SK-N-SH treated with all-trans-retinoic acid at 6 μM for 48 hours (cell line): ENCODE measurements at regions not wholly inside any gene's neighbourhood (a gene's known extent, or its start where the extent isn't known, plus 50 kb on each side); places are given as distances from the start of the nearest gene placed in this dataset.

Experiments used
- ATAC-seq: fragments of 200-7000 bp; cut with Tn5 transposase; 3 replicates; pipeline ENCODE4 v1.9.1; 2020; ENCODE audit warnings: mild to moderate bottlenecking, moderate library complexity
- ARNTL ChIP-seq: fragments of 450-650 bp; formaldehyde crosslinking; IDR thresholded peaks from 2 replicates; pipeline ENCODE4 v1.5.0; 2020; ENCODE audit warnings: low read depth, mild to moderate bottlenecking, moderate library complexity, borderline replicate concordance
- BACH2 ChIP-seq: fragments of 250-450 bp; sonication (Bioruptor Pico); IDR thresholded peaks from 2 replicates; pipeline ENCODE4 v1.9.0; 2021; ENCODE audit warnings: mild to moderate bottlenecking, borderline replicate concordance
- ESRRG ChIP-seq: fragments of 250-450 bp; sonication (Bioruptor Pico); IDR thresholded peaks from 2 replicates; pipeline ENCODE4 v1.6.1; 2021; ENCODE audit warnings: mild to moderate bottlenecking
- GLIS3 ChIP-seq: fragments of 250-450 bp; sonication (Bioruptor Pico); IDR thresholded peaks from 2 replicates; pipeline ENCODE4 v1.5.0; 2020; ENCODE audit warnings: mild to moderate bottlenecking, moderate library complexity
- ISL1 ChIP-seq: fragments of 250-450 bp; sonication (Bioruptor Pico); IDR thresholded peaks from 2 replicates; pipeline ENCODE4 v2.1.2; 2022; ENCODE audit warnings: mild to moderate bottlenecking, moderate library complexity
- OSR1 ChIP-seq: fragments of 250-450 bp; sonication (Bioruptor Pico); IDR thresholded peaks from 2 replicates; pipeline ENCODE4 v1.8.0; 2022; ENCODE audit warnings: moderate library complexity, mild to moderate bottlenecking, inconsistent platforms
- PATZ1 ChIP-seq: fragments of 250-450 bp; sonication (Bioruptor Pico); IDR thresholded peaks from 2 replicates; pipeline ENCODE4 v1.8.0; 2020; ENCODE audit warnings: mild to moderate bottlenecking, moderate library complexity, borderline replicate concordance
- POU6F1 ChIP-seq: fragments of 250-450 bp; sonication (Bioruptor Pico); IDR thresholded peaks from 2 replicates; pipeline ENCODE4 v1.8.0; 2021; ENCODE audit warnings: low read depth, mild to moderate bottlenecking, moderate library complexity, borderline replicate concordance
- PPARA ChIP-seq: fragments of 250-450 bp; sonication (Bioruptor Pico); IDR thresholded peaks from 2 replicates; pipeline ENCODE4 v1.5.0; 2020; ENCODE audit warnings: mild to moderate bottlenecking, borderline replicate concordance
- SNAI2 ChIP-seq: fragments of 250-450 bp; sonication (Bioruptor Pico); IDR thresholded peaks from 2 replicates; pipeline ENCODE4 v1.5.0; 2020; ENCODE audit warnings: mild to moderate bottlenecking, moderate library complexity
- TCF4 ChIP-seq: fragments of 250-450 bp; sonication (Bioruptor Pico); IDR thresholded peaks from 2 replicates; pipeline ENCODE4 v1.8.0; 2021; ENCODE audit warnings: mild to moderate bottlenecking, moderate library complexity, borderline replicate concordance
- TOX ChIP-seq: fragments of 250-450 bp; sonication (Bioruptor Pico); IDR thresholded peaks from 2 replicates; pipeline ENCODE4 v1.8.0; 2021; ENCODE audit warnings: mild to moderate bottlenecking, moderate library complexity, borderline replicate concordance
- ZFP3 ChIP-seq: fragments of 250-450 bp; sonication (Bioruptor Pico); IDR thresholded peaks from 2 replicates; pipeline ENCODE4 v1.5.0; 2020; ENCODE audit warnings: mild to moderate bottlenecking, moderate library complexity
- ZFP30 ChIP-seq: fragments of 450-650 bp; formaldehyde crosslinking; IDR thresholded peaks from 2 replicates; pipeline ENCODE4 v1.5.0; 2022; ENCODE audit warnings: mild to moderate bottlenecking, moderate library complexity
- ZNF565 ChIP-seq: fragments of 450-650 bp; formaldehyde crosslinking; conservative IDR thresholded peaks from 2 replicates; pipeline ENCODE4 v1.5.0; 2020; ENCODE audit warnings: low read depth, mild to moderate bottlenecking, moderate library complexity
- ZNF70 ChIP-seq: fragments of 450-650 bp; formaldehyde crosslinking; IDR thresholded peaks from 2 replicates; pipeline ENCODE4 v1.5.0; 2020; ENCODE audit warnings: mild to moderate bottlenecking, moderate library complexity
- ZNF8 ChIP-seq: fragments of 450-650 bp; formaldehyde crosslinking; IDR thresholded peaks from 2 replicates; pipeline ENCODE4 v1.5.0; 2020; ENCODE audit warnings: mild to moderate bottlenecking, moderate library complexity
- TF ChIP-seq, protein P1 (sequence below): fragments of 250-450 bp; sonication (Bioruptor Pico); IDR thresholded peaks from 2 replicates; pipeline ENCODE4 v1.5.0; 2020; ENCODE audit warnings: mild to moderate bottlenecking, moderate library complexity
- TF ChIP-seq, protein P2 (sequence below): fragments of 250-450 bp; sonication (Bioruptor Pico); IDR thresholded peaks from 2 replicates; pipeline ENCODE4 v1.5.1; 2020; ENCODE audit warnings: low read depth, mild to moderate bottlenecking, moderate library complexity

DNA sequence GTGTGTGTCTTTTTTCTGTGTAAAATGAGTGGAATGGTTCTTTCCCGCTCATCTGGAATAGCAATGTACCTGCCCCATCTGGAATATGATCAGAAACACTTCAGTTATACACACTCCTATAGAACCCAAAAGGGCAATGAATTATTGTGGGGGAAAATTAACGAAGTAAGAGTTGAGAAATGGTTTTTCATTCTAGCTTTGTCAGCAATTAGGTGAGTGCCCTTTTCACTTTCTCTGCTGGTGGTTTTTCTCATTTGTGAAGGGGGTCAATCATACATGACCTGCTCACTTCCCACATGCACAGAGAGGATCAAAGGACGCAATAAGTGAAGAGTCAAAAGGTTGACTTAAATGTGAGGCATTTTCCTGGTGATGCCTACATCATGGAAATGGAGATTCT is 168.0 kb downstream of the HS3ST3B1 start (continued):
- TF ChIP-seq PATZ1 (no peak), PPARA (CRISPR knock-in tag) (no peak), ZNF70 (no peak)

DNA sequence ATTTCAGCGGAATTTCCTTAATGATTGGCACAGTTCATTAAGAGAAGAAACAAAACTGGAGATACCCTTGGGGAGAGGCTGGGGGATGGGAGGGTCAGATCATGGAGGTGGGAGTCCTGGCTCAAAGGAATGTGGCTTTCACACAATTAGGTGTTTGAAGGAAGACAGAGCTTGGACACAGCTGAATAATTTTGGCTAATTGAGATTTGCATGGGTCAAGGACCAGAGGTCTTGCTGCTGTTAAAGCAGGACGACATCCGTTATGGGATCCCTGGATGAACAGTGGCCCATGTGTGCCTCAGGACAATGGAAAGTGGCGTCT is 160.3 kb downstream of the HS3ST3B1 start:
- no peak for TF ChIP-seq OSR1 (CRISPR knock-in tag)
- no peak for TF ChIP-seq ZNF565 (CRISPR knock-in tag)
- TF ChIP-seq, protein P1, sequence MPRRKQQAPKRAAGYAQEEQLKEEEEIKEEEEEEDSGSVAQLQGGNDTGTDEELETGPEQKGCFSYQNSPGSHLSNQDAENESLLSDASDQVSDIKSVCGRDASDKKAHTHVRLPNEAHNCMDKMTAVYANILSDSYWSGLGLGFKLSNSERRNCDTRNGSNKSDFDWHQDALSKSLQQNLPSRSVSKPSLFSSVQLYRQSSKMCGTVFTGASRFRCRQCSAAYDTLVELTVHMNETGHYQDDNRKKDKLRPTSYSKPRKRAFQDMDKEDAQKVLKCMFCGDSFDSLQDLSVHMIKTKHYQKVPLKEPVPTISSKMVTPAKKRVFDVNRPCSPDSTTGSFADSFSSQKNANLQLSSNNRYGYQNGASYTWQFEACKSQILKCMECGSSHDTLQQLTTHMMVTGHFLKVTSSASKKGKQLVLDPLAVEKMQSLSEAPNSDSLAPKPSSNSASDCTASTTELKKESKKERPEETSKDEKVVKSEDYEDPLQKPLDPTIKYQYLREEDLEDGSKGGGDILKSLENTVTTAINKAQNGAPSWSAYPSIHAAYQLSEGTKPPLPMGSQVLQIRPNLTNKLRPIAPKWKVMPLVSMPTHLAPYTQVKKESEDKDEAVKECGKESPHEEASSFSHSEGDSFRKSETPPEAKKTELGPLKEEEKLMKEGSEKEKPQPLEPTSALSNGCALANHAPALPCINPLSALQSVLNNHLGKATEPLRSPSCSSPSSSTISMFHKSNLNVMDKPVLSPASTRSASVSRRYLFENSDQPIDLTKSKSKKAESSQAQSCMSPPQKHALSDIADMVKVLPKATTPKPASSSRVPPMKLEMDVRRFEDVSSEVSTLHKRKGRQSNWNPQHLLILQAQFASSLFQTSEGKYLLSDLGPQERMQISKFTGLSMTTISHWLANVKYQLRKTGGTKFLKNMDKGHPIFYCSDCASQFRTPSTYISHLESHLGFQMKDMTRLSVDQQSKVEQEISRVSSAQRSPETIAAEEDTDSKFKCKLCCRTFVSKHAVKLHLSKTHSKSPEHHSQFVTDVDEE (CRISPR knock-in tag) = no peak
- TF ChIP-seq SNAI2 (CRISPR knock-in tag) = no peak
- TF ChIP-seq ZNF8 (CRISPR knock-in tag) = no peak
- TF ChIP-seq PPARA (CRISPR knock-in tag) = no peak
- no peak for TF ChIP-seq ARNTL (CRISPR knock-in tag)
- no peak for TF ChIP-seq ESRRG
- TF ChIP-seq ZNF70 = no peak
- no peak for TF ChIP-seq POU6F1 (CRISPR knock-in tag)
- TF ChIP-seq TOX = no peak
- TF ChIP-seq, protein P2, sequence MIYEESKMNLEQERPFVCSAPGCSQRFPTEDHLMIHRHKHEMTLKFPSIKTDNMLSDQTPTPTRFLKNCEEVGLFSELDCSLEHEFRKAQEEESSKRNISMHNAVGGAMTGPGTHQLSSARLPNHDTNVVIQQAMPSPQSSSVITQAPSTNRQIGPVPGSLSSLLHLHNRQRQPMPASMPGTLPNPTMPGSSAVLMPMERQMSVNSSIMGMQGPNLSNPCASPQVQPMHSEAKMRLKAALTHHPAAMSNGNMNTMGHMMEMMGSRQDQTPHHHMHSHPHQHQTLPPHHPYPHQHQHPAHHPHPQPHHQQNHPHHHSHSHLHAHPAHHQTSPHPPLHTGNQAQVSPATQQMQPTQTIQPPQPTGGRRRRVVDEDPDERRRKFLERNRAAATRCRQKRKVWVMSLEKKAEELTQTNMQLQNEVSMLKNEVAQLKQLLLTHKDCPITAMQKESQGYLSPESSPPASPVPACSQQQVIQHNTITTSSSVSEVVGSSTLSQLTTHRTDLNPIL (CRISPR knock-in tag) = no peak
- TF ChIP-seq, all 23 proteins: peak for 0
- ATAC-seq = no peak

- ATAC-seq = no peak
- TF ChIP-seq TCF4 (CRISPR knock-in tag) = no peak
These were observed 159.8 kb downstream of the HS3ST3B1 start for GRCh38 chr17:14460516-14461226.

- no peak for ATAC-seq
- TF ChIP-seq TCF4 (CRISPR knock-in tag) (no peak), GLIS3 (CRISPR knock-in tag) (no peak), ZFP3 (CRISPR knock-in tag) (no peak), ZNF565 (CRISPR knock-in tag) (no peak), ISL1 (CRISPR knock-in tag) (no peak), ZFP30 (CRISPR knock-in tag) (no peak), TOX (no peak), BACH2 (no peak), SNAI2 (CRISPR knock-in tag) (no peak), ZNF8 (CRISPR knock-in tag) (no peak), ZNF70 (no peak), OSR1 (CRISPR knock-in tag) (no peak)
- TF ChIP-seq, protein P1 (CRISPR knock-in tag) = no peak
- TF ChIP-seq, all 23 proteins: peak for 0
These were observed 159.1 kb downstream of the HS3ST3B1 start for GRCh38 chr17:14459955-14460354.
